KBM-7 (cell line): ENCODE measurements at regions not wholly inside any gene's neighbourhood (a gene's known extent, or its start where the extent isn't known, plus 50 kb on each side); places are given as distances from the start of the nearest gene placed in this dataset.
"Not testable (repeated sequence)": the region's sequence is repeated elsewhere in the genome, so short reads cannot be mapped to it uniquely, and the experiment has no call there.

ENCODE experiments used
- DNase-seq: peaks from one replicate; pipeline ENCODE4 v3.0.0-alpha.2; 2015
- in situ Hi-C: fragments of 300-500 bp; cut with MboI; formaldehyde crosslinking; loops from 2 replicates; pipeline ENCODE4 v1.14.3; 2020; ENCODE audit warnings: low sequenced_read_pairs, low pct_unique_long_range_greater_than_20kb, mixed read lengths

DNA sequence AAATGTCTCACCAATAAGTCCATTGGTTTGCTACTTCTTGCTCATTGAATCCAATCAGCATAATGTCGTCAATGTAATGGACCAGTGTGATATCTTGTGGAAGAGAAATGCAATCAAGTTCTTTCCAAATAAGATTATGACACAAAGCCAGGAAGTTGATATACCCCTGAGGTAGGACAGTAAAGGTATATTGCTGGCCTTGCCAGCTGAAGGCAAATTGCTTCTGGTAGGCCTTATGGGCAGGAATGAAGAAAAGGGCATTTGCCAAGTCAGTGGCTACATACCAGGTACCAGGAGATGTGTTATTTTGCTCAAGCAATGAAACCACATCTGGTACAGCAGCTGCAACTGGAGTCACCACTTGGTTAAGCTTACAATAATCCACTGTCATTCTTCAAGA lies 276.1 kb downstream of the C12orf75 start:
- DNase-seq, in situ Hi-C loops: not testable (repeated sequence)

DNA sequence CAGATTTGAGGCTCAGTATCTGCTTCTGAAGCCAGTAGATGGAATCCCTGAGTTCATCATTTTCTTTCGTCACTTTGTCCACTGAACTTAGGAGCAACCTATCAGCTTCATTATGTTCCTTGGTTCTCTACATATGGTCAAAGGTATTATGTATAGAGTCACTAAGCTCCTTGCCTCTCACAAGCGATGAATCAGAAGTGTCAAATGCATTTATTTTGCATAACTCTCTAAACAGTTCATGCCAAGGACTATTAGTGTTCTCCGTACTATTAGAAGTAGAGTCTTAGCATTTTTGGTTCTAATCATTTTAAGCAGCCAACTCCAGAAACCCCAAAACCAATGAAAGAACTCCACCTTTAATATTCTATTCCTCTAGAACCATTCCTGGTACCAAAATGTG lies 278.5 kb downstream of the C12orf75 start:
- DNase-seq, in situ Hi-C loops: not testable (repeated sequence)

DNA sequence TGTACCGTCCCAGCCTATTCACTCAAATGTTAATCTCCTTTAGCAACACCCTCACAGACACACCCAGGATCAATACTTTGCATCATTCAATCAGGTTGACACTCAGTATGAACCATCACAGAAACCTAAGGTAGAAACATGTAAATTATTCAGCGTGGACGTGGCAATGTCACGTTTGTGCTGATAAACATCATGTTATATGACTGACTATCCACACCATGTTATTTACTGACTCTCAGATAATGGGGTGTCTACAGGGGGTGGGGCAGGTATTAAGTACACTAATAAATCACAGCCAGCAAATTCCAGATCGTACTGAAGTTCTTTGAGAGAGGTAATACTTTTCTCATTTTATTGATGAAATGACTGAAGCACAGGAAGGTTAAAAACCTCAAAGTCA lies 280.0 kb downstream of the C12orf75 start:
- in situ Hi-C loops, result no loop called here
- DNase-seq, result no peak

DNA sequence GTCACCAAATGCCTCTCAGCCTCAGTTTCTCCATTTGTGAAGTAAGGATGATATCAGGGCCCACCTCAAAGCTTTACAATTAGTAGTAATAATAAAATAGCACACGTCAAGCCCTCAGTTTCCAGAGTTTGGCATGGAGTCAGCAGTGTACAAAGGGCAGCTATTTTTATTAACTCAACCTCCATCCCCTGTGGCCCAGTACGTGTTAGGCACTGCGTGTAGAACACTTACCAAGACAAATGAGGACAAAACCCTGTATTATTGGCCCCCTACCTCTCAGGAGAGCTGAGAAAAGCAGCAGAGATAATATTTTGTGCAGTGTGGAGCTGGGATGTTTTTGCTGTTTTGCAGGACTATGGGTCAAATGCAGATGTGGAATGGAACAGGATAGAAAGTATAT lies 280.8 kb downstream of the C12orf75 start:
- in situ Hi-C loops, result no loop called here

DNA sequence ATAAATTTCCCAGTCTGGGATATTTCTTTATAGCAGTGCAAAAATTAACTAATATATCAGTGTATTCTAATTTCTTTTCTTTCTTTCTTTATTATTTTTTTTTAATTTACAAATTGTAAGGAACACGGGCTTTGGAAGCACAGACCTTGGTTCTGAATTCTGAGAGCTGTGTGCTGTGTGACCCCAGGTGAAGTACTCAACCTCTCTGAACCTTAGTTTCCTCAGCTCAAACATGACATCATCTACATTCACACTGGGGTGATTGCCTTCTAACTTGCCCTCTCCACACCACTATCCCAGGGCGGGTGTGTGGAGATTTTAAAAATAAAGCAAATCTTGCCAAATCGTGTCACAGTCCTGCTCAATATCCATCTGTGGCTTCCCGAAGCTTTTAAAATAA lies 282.8 kb downstream of the C12orf75 start:
- no peak for DNase-seq
- in situ Hi-C loops, result no loop called here

More for the DNA sequence above, 280.8 kb downstream of the C12orf75 start:
- DNase-seq, result no peak

DNA sequence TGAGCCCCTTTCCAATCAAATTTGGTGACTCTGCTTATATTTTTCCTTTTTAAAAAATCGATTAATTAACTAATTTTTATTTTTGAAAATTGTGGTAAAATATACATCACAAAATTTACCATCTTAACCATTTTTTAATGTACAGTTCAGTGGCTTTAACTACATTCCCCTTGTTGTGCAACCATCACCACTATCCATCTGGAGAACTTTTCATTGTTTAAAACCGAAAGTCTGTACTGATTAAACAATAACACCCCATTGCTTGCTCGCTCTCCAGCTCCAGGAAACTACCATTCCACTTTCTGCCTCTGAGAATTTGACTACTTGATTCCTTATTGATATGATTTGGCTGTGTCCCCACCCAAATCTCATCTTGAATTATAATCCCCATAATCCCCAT lies 283.4 kb downstream of the C12orf75 start:
- in situ Hi-C loops, result no loop called here
- no peak for DNase-seq

DNA sequence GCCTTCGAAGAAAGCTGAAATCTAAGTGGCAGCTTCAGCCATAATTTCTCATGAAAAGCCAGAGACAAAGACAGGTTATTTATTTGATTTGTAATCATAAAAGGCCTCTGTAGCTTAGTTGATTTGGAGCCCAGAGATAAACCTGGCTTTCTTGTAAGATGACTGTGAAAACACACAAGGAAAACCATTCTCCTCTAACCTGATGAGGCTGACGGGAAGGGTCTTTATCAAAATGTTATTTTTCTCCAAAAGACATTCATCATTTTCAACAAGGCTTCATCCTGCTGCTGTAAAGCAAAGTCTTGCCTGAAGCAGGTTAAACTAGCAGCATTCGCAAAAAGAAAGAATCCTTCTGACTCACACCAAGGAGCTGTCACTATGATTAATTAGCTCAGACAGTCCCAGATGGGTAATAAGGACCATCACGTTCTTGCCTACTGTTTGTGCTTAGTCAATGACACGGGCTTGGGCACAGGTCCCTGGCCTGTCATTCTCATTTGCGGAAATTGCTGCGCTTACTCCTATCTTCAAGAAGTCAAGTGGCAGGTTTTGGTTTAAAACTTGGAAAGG lies 286.6 kb downstream of the C12orf75 start:
- no peak for DNase-seq

DNA sequence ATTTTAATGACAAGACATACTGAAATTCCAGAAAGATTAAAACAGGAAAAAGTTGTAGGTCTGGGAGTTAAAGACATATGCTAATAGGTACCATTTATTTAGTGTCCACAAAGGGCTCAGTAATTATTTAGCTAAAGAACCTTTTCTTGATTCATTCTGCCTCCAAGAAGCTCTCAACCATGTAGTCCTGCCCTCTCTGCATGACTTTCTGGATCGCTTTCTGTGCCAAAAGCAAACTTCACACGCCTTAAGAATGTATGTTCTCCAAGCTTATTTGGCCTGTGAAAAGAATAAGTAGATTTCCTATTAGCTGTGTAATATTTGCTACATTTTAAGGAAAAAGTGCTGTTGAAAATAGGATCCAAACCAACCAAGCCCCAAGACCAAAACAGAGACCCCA lies 291.7 kb downstream of the C12orf75 start:
- DNase-seq, result no peak
- in situ Hi-C loops, result no loop called here

More for the DNA sequence above, 286.6 kb downstream of the C12orf75 start:
- in situ Hi-C loops, result no loop called here

DNA sequence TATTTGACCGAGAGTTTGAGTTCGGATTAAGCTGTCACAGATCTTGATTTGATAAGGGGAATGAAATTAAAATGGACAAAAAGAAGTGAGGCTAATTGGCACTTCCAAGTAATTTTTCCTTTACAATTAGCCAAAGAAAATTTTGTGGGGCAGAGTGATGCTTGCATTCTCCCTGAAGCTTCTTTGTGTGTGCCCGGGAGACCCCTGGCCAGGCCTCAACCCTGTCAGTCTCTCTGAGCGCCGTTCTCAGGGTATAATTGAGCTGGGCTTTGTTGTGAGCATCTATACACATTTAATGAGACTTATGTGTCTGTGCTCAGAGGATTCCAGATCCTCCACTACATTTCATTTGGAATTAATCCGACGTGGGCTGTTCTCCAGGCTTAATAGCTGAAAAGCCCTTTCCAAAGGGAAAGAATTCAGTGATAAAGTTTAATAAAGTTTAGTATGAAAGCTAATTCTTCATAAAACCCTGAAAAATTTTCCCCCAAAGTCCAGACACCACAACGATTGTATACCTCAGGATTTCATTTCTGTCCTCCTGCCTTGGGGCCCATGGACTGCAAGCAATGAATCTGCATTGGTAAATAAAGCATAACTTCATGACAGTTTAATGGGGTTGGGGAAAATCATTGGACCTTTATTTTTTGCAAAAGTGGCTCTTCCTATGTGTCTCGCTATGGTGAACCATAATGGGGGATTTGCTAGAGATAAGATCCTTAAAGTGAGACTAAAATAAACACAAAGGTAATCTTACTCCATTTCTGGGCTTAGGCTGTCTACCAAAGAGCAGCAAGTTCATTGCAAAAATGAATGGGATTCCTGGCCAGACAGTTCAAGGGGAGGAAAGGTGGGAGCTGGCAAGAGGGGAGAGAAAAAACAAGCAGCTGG lies 292.6 kb downstream of the C12orf75 start:
- DNase-seq, result no peak
- in situ Hi-C loops, result no loop called here

DNA sequence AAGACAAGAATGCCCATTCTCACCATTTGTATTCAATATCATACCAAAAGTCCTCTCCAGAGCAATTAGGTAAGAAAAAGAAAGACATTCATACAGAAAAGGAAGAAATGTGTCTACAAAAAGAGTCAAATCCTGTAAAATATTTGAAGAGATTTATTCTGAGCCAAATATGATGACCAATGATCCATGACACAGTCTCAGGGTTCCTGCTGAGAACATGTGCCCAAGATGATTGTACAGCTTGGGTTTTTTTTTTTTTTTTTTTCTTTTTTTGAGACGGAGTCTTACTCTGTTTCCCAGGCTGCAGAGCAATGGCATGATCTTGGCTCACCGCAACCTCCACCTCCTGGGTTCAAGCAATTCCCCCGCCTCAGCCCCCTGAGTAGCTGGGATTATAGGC lies 296.2 kb downstream of the C12orf75 start:
- DNase-seq, result no peak
- in situ Hi-C loops, result no loop called here

DNA sequence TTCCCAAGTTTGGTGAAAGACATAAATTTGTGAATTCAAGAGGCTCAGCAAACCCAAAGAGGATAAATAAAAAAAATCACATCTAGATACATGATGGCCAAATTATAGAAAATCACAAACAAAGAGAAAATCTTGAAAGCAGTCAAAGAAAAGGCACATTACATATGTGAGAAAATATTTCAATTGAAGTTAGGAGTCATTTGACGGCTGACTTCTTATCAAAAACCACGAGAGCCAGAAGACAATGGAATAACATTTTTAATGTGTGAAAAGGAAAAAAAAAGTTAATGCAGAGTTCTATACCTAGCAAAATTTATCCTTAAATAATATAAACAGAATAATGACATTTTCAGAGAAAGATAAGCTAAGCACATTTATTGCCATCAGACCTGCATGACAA lies 307.0 kb downstream of the C12orf75 start:
- in situ Hi-C loops, result no loop called here
- DNase-seq, result no peak

DNA sequence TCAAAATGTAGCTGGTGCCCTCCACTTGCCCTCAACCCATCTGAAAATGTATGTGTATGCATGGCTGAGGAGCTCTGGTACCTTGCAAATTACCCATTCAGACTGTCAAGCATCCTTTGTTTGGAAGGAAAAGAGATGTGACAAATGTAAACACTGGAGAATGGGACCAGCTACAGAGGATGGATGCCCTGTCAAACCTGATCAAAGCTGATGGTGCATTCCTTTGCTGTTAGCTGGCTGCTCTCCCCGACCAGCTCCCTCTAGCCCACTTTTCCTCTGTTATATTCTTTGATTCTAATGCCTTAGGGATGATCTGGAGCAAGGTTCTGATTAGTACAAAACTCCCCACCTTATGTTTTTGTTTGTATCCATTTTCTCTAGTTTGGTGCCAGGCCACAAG lies 310.3 kb downstream of the C12orf75 start:
- DNase-seq, result no peak

DNA sequence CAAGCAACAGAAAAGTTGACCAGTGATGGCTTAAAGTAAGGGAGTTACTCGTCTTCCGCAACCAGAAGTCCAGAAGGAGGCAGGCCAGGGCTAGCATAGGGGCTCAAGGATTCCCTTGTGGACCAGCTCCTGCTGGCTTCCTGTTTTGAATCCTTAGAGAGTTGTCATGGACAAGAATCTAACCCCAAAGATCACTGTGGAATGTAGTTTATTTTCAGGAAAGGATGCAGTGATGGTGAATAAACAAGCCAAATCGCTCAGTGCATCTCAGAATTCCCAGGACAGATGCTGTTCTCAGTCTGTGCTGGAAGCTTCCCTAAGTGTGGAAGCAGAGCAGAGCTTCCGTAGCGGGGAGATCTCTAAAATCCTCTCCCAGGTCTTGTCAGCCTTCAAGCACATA lies 311.3 kb downstream of the C12orf75 start:
- in situ Hi-C loops, result no loop called here
- no peak for DNase-seq

More for the DNA sequence above, 310.3 kb downstream of the C12orf75 start:
- in situ Hi-C loops, result no loop called here

DNA sequence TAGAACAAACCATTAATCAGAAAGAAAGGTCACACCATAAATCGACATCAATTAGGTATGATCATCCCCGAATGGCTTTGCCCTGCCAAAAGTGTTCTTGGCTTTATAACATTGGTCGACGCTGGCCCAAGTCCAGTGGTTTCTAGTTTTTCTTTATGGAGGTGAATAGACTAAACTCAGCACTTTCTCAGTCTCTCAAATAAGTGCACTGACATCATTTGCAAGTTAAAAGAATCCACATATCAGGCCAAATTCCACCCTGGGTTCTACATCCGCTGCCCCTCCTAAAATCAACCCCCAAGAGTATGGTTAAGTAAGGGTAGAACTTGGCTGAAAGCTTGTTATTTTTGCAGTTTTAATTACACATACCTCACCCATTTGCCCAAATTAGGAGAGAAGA lies 314.3 kb downstream of the C12orf75 start:
- no peak for DNase-seq
- in situ Hi-C loops, result no loop called here

DNA sequence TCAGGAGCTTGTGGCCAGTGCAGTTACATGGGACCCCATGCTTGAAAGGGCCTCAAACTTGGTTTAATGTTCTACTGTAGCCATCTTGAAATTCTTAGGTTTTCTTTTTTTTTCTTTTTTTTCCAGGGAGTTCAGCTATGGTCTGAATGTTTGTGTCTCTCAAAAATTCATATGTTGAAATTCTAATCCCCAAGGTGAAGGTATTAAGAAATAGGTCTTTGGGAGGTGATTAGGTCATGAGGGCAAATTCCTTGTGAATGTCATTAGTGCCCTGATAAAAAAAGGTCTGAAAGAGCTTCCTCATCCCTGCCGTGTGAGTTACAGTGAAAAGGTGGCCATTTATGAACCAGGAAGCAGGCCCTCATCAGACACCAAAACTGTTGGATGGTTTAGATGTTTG lies 324.1 kb downstream of the C12orf75 start:
- DNase-seq, result no peak
- in situ Hi-C loops, result no loop called here

DNA sequence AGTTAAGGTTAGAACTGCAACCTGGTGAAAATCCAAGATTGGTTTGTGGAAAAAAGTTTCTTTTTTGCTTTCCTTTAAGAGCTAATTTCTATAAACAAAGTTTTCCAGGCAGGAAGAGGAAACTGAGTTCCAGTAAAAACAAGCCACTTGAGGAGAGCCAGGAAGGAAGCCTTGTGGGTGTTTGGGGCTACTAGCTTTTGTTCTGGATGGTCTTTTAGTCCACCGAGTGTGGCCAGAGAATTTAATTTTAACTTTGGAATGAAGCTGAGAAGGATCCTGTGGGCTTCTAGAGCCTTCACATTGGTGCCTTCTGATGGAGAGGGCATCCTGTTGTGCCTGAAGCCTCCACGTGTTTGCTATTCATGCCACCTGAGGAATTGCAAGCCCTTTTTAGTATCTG lies 327.9 kb downstream of the C12orf75 start:
- DNase-seq, result no peak
- in situ Hi-C loops, result no loop called here

DNA sequence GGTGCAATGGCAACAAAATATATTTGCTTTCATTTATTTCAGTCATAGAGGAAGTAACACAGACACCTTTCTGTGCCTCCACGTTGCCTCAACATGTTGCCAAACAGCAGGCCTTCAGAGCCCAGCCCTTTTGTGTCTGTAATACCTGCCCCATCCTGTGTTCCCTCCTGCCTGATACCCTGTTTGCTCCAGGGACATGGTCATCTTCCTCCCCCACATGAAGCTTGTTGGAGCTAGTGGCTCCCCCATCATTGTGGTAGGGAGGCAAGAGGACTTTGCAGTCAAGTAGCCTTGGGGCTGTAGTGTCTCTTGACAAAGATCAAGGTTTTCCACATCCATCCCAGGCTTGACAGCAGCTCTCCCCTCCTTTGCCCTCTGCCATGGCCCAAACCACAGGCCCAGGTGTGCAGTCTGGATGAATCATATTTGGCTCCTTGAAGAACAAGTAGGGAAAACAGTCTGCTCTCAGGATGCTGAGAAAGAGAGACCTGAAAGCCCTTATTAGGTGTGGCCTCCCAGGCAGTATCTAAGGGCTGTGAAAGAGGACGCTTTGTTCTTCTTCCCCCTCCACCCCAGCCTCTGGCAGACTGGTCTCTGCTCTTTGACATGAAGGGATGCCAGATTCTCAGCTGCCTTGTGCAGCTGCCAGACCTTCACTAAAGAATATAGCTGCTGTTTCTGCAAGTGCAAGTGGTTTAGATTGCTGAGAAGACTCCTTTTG lies 329.0 kb downstream of the C12orf75 start:
- DNase-seq, result no peak
- in situ Hi-C loops, result no loop called here

DNA sequence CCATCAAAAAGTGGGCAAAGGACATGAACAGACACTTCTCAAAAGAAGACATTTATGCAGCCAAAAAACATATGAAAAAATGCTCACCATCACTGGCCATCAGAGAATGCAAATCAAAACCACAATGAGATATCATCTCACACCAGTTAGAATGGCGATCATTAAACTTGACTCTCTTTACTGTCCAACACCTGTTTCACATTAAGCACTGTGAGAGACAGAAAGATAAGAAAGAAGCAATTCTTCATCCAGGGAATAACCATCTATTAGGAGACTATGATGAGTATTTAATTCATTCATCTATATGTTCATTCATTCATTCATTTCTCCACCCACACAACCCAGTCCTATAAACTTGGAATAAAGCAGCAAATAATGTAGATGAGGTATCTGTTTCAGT lies 334.3 kb downstream of the C12orf75 start:
- DNase-seq, in situ Hi-C loops: not testable (repeated sequence)

DNA sequence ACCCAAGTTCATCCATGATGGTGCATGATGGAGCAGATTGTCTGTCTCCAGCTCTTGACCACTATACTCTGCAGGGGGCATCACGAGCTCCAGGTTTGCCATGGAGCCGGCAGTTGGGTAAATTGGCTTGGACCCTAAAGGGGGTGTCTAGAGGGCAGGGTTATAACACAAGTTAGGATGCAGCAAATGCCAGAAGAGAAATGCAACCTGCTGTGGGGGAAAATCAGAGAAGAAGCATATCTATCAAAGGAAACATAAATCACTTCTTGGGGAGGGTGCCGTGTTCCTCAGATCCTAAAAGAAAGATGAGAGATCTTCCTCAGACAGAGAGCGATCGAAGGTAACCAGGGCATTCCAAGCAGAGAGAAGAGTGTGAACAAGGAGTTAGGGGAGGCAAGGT lies 334.9 kb downstream of the C12orf75 start:
- in situ Hi-C loops, result no loop called here

More for the DNA sequence above, 334.9 kb downstream of the C12orf75 start:
- DNase-seq, result no peak
